GM12865 (cell line): ENCODE measurements at regions not wholly inside any gene's neighbourhood (a gene's known extent, or its start where the extent isn't known, plus 50 kb on each side); places are given as distances from the start of the nearest gene placed in this dataset.

ENCODE experiments used
- DNase-seq: peaks from one replicate; pipeline ENCODE4 v3.0.0; 2010; ENCODE audit warnings: low read depth
- H3K4me3 ChIP-seq: 2 replicates; pipeline ENCODE4 v1.5.1; 2011; ENCODE audit warnings: mild to moderate bottlenecking, low read depth, low read length, control low read depth
- CTCF ChIP-seq: IDR thresholded peaks from 2 replicates; pipeline ENCODE4 v1.5.1; 2011; ENCODE audit warnings: low read length, control low read depth, low read depth, inconsistent platforms; ENCODE audit not compliant: insufficient read depth; ENCODE audit errors: missing control alignments

GRCh38 chr7:25636871-25637283 is 408.6 kb upstream of the NPVF start:
- no peak for DNase-seq
- no peak for TF ChIP-seq CTCF
- H3K4me3 ChIP-seq, result no peak overlapping the region

DNA sequence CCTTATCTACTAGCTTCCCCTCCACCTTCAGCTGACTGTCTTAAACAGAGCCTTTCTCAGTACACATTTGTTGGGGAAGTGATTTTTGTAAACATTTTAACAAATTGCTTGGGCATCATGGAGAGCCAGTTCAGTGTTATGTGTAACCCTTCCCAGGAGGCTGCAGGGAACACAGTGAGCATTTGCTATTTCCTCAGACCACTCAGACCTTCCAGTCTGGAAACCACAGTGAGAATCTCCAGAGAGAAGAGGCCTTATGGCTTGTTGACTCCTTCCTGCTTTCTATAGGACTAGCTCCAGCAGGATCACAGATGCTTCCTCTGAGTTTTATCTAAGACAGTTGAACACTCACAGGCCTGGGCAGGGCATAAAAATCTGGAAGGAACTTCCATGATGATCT is 409.8 kb upstream of the NPVF start:
- no peak for DNase-seq

DNA sequence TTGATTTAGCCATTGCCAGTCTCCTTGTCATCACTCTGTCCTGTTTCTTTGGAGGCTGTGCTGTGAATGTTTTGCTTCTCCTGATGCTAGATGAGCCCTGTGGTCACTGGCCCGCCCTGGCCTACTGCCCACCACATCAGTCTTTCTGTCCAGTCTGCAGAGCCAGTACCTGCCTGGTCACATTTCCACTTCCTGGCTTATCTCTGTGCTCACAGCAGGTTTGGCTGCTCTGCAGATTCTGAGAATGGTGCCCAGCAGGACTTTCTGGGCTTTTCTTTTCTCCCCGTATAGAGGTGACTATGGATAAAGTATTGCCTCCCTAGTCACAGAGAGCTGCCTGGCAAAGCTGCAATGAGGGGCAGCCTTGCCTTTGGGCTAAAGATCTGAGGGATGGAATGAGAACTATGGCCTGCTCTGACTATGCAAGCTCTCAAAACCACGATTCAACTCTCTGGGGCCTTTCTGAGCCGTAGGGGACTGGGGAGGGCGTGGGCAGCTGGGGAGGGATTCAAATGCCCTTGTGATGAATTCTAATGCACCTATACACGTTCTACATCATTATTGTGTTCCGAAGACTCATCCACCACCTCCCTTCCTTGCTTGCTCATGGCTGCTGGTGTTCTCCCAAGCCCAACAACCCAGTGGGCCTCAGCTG is 410.4 kb upstream of the NPVF start:
- DNase-seq, result no peak
- TF ChIP-seq CTCF, result no peak
- H3K4me3 ChIP-seq, result no peak overlapping the region

More for the DNA sequence above, 409.8 kb upstream of the NPVF start:
- no peak overlapping the region for H3K4me3 ChIP-seq
- TF ChIP-seq CTCF, result no peak

DNA sequence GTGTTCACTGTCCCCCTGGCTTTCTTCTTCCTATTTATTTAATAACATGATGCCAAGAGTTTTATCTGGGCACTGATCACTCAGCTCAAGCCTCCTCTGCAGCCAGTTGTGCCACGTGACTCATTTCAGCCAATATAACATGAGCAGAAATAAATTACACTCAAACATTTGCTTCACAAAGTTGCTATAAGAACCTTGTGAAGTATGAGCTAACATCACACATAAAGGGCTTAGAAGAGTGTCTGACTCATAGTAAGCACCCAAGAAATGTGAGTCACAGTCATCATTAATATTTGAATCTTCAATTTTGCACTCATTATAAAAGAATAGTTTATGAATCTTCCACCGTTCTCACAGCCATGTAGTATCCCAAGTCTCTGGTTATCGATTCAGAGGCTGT is 414.6 kb upstream of the NPVF start:
- no peak for TF ChIP-seq CTCF

DNA sequence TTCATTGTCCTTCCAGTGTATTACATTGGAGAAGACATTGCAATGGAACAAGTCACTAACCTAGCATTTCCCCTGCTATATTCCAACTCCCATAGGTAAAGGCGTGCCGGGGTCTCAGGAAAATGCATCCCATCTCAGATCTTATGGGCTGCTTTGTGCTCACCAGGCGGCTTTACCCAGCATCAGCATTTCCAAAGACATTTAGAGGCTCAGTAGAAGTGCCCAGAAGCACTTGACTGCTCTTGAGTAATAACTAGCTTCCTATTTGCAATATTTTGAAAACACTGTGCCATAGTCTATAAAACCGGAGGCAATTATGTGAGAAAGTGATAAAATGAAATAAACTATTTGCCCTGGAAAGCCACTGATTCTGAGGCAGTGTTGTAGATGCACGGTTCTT is 415.0 kb upstream of the NPVF start:
- TF ChIP-seq CTCF, result no peak
- DNase-seq, result no peak
- no peak overlapping the region for H3K4me3 ChIP-seq

More for the DNA sequence above, 414.6 kb upstream of the NPVF start:
- DNase-seq, result no peak
- H3K4me3 ChIP-seq, result no peak overlapping the region

DNA sequence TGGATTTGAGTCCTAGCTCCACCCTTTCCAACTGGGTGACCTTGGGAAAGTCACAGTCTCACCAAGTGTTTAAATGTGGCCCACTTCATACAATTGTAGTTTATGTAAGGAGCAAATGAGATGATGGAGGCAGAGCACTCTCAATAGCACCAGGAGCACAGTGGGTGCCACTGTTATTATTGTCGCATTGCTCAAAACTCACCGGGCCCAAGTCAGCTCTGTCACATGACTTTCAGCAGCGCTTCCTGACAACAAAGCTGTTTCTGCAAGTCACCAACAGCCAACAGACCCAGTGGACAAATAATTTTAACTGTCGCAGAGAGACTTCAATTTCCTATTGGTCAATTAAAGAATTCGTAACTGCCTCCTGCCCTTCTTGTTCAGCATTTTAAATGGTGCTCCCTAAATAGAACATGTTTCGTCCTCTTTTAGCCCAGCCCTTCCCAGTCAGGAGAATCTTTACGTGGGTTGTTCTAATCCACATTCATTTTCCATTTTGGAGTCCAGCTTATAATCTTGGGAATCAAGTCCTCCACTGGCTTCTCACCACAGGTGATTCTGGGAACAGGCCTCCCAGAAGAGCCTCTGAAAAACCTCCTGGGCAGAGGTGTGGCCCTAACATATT is 415.6 kb upstream of the NPVF start:
- TF ChIP-seq CTCF, result no peak
- H3K4me3 ChIP-seq, result no peak overlapping the region
- DNase-seq, result no peak
